ENCODE measurements at regions not wholly inside any gene's neighbourhood (a gene's known extent, or its start where the extent isn't known, plus 50 kb on each side); places are given as distances from the start of the nearest gene placed in this dataset.

GRCh38 chr16:82405736-82406135, 221.0 kb upstream of the CDH13 start:
- ATAC-seq: no peak
- no peak for TF ChIP-seq CSDC2 (CRISPR knock-in tag; IDR thresholded peaks at IDR 0.05)
- TF ChIP-seq PPARA (CRISPR knock-in tag; IDR thresholded peaks at IDR 0.05; ENCODE audit: borderline replicate concordance): no peak
- no peak for TF ChIP-seq TCF4 (CRISPR knock-in tag; IDR thresholded peaks at IDR 0.05; ENCODE audit: borderline replicate concordance)
- TF ChIP-seq CSRNP3 (CRISPR knock-in tag; IDR thresholded peaks at IDR 0.05): no peak
- TF ChIP-seq ZC3H10 (CRISPR knock-in tag; IDR thresholded peaks at IDR 0.05): no peak
- TF ChIP-seq ZNF8 (CRISPR knock-in tag; IDR thresholded peaks at IDR 0.05): no peak
- TF ChIP-seq SNAI2 (CRISPR knock-in tag; IDR thresholded peaks at IDR 0.05): no peak
- no peak for TF ChIP-seq ZFP3 (CRISPR knock-in tag; IDR thresholded peaks at IDR 0.05)
- TF ChIP-seq ARNTL (CRISPR knock-in tag; IDR thresholded peaks at IDR 0.05; ENCODE audit: borderline replicate concordance, low read depth): no peak

GRCh38 chr16:82404586-82405315, 222.0 kb upstream of the CDH13 start:
- no peak for TF ChIP-seq CREB5 (CRISPR knock-in tag; IDR thresholded peaks at IDR 0.05; ENCODE audit: low read depth)
- ATAC-seq: no peak

DNA sequence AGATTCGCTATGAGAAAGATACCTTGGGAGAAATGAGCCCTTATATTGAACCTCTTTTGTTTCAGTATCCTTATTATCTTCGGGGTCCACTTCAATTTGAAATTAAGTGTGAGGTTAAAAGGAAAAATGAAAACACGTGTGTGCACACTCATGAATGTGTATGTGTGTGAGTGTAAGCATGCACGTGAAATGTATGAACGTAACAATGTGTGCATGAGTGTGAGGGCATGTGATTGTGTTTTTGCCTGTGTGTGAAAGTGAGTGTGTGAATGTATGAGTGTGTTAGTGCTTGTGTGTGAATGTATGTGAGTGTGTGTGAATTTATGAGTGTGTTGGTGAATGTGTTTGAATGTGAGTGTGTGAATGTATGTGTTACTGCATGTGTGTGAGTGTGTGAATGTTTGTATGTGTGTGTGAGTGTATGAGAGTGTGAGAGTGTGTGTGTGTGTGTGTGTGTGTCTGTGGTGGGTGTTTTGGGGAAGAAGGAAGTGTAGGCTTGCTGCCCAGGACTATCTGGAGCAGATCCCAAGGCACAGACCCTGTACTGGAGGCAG, 224.0 kb upstream of the CDH13 start:
- no peak for ATAC-seq
- TF ChIP-seq, protein P1, sequence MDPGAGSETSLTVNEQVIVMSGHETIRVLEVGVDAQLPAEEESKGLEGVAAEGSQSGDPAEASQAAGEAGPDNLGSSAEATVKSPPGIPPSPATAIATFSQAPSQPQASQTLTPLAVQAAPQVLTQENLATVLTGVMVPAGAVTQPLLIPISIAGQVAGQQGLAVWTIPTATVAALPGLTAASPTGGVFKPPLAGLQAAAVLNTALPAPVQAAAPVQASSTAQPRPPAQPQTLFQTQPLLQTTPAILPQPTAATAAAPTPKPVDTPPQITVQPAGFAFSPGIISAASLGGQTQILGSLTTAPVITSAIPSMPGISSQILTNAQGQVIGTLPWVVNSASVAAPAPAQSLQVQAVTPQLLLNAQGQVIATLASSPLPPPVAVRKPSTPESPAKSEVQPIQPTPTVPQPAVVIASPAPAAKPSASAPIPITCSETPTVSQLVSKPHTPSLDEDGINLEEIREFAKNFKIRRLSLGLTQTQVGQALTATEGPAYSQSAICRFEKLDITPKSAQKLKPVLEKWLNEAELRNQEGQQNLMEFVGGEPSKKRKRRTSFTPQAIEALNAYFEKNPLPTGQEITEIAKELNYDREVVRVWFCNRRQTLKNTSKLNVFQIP (CRISPR knock-in tag; IDR thresholded peaks at IDR 0.05; ENCODE audit: borderline replicate concordance, low read depth): no peak
- TF ChIP-seq ARNTL (CRISPR knock-in tag; IDR thresholded peaks at IDR 0.05; ENCODE audit: borderline replicate concordance, low read depth): no peak
- TF ChIP-seq TOX (CRISPR knock-in tag; IDR thresholded peaks at IDR 0.05; ENCODE audit: borderline replicate concordance): no peak
- TF ChIP-seq ZFP3 (CRISPR knock-in tag; IDR thresholded peaks at IDR 0.05): no peak
- TF ChIP-seq ZNF70 (CRISPR knock-in tag; IDR thresholded peaks at IDR 0.05): no peak
- TF ChIP-seq SNAI2 (CRISPR knock-in tag; IDR thresholded peaks at IDR 0.05): no peak
- no peak for TF ChIP-seq ESRRG (CRISPR knock-in tag; IDR thresholded peaks at IDR 0.05)
- no peak for TF ChIP-seq CSDC2 (CRISPR knock-in tag; IDR thresholded peaks at IDR 0.05)
- TF ChIP-seq TSHZ2 (CRISPR knock-in tag; IDR thresholded peaks at IDR 0.05): no peak
- TF ChIP-seq TCF4 (CRISPR knock-in tag; IDR thresholded peaks at IDR 0.05; ENCODE audit: borderline replicate concordance): no peak
- no peak for TF ChIP-seq RARB (CRISPR knock-in tag; IDR thresholded peaks at IDR 0.05)

GRCh38 chr16:82400046-82400445, 226.7 kb upstream of the CDH13 start:
- no peak for ATAC-seq
- TF ChIP-seq OSR1 (CRISPR knock-in tag; IDR thresholded peaks at IDR 0.05): no peak
- no peak for TF ChIP-seq CREB5 (CRISPR knock-in tag; IDR thresholded peaks at IDR 0.05; ENCODE audit: low read depth)
- no peak for TF ChIP-seq ARNTL (CRISPR knock-in tag; IDR thresholded peaks at IDR 0.05; ENCODE audit: borderline replicate concordance, low read depth)

Measured in SK-N-SH treated with all-trans-retinoic acid at 6 μM for 48 hours (cell line).